Fibroblast of peridontal ligament (primary cell): ENCODE measurements at regions not wholly inside any gene's neighbourhood (a gene's known extent, or its start where the extent isn't known, plus 50 kb on each side); places are given as distances from the start of the nearest gene placed in this dataset.

Source experiments
- DNase-seq: peaks from one replicate; pipeline ENCODE4 v3.0.0-alpha.2; 2010; ENCODE audit errors: extremely low read depth

DNA sequence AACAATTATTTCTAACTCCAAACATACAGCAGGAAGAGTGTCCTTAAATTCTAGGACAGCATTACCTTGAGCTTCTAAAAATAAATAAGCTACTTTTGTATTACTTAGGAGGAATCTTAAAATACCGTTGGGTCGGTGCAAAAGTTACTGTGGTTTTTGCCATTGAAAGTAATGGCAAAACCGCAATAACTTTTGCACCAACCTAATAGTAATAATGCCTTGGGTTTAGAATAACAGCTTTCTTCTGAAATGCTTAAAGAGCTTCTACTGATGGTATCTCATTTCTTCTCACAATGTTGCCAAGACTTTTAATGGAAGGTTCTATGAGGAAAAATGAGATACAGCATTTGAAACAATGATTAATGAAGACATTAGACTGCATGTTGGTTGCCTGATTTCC lies 179.9 kb downstream of the SEC16B start:
- no peak for DNase-seq

DNA sequence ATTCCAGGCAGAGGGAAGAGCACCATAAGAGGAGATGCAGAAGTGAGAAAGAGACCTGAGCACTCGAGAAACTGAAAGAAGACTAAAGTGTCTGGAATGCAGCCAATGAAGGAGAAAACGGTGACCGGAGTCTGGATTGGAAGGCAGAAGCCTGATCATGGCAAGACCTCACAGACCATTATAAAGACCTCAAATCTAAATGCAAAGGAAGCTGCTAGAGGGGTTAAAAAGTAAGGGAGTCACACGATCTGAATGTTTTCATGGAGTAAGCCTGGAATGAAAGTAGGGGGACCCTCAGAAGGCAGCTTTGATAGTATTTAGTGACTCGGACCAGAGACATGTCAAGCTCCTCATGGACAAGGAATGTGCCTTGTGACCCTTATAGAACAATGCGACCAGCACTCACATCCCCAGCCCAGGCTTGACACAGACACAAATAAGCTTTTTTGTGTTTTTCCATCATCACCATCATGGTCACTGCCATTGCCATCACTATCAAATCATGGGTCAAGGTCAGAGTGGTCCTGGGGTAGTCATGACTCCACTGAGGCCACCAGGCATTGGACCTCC lies 183.6 kb downstream of the SEC16B start:
- no peak for DNase-seq

DNA sequence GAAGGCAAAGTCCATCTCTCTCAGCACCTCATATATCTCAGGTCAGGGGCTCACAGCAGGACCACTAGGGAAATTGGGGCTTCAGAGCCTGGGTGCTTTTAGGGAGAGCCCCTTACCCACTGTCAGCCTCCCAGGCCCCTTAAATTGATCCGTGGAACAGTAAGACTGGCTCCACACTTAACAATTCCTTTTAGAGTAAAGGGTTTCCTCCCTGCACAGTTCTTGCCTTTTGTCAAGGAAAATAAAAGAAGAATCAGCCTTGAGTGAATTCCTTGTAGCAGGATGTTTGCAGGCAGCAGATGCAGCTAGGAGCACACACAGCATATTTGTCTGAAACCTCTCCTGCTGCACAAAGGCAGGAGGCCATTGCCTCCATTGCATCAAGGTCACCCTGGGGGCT lies 184.9 kb downstream of the SEC16B start:
- DNase-seq: no peak

DNA sequence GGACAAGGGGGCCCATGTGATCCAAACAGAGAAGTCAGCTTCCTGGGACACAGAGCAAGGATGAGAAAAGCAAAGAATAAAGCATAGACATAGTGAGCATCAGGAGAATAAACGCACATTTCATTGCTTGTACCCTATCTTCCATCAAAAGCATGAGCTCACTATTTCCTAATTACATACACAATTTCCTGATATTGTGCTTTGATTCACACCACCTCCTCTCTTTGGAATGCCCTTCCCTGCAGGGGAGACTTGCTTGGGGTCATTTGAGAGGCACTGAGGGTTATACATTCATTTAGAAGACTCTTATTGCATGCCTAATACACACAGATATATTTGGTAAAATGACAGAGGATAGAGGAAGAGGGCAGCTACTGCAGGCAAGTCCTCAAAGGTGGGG lies 185.4 kb downstream of the SEC16B start:
- no peak for DNase-seq

DNA sequence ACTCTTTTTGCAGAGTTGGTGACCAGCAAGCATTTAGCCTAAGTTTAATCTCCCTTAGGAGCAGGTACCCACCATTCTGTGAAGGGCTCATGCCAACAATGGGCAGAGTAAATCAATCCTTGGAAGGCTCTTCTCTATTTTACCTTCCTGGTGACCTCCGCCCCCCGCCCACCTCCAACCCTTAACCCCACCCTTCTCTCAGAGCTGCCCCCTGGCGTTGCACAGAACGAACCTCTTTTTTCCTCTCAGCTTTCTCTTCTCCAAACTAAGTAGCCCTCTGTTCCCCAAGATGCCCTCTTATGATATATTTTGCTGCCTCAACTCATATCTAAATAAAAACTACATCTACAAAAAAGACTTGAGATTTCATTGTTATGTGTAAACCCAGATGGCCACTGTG lies 186.8 kb downstream of the SEC16B start:
- no peak for DNase-seq

DNA sequence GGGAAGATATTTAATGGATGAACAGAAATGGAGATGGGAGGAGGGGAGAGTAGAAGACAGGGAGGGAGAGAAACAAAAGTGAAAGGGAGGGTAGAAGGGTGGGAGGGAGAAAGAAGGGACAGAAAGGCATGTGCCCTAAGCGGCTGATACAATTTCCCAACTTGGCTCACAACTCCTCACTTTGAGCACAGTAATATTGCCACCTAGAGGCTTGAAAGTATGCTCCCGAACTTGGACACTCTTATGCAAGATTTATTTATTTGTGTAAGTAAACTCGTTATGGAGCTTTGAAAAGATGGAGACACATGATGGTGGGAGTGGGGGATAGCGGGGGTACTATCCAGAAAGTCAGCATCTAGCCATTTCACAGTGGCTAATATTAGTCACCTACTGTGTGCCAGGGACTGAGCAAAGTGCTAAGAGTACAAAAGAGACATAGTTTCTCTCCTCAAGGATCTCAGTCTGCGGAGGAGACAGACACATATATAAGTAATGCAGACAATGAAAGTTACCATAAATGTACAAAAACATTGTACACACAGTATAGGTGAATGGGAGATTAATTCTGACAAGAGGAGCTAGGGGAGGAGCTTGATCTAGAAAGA lies 189.7 kb downstream of the SEC16B start:
- peak; percentile 71 for DNase-seq

DNA sequence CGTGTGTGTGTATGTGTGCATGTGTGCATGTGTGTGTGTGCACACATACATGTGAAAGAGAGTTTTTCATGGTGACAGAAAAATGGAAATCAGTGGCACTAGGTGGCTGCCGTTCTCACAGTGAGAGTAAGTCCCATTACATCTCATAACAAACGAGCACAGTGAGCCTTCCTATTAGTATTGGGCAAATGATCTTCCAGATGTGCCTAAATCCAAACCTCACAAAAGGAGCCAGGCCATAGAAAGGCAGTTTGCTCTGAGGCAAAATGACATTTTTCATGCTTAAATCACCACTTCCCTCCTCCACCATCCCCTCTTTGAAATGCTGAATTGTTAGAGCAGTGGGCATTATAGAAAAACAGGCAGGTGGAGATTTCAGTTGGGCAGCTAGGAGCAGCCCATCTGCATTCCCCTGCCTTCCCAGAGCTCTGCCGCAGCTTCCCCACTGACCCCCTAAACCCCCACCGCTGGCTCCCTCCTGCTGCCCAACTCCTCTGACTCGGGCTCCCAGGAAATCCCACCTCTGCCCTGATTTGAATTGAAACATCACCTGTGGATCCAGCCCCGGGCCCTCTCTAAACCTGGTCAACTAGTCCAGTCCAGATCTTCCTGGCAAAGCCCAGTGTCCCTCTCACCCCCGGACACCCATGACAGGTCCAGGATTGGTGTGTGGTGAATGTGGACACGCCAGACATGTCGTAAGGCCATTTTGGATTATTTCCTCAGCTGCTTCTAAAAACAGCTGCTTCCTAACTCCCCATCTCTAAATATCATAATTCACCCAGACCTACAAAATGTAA lies 190.5 kb downstream of the SEC16B start:
- DNase-seq: no peak

DNA sequence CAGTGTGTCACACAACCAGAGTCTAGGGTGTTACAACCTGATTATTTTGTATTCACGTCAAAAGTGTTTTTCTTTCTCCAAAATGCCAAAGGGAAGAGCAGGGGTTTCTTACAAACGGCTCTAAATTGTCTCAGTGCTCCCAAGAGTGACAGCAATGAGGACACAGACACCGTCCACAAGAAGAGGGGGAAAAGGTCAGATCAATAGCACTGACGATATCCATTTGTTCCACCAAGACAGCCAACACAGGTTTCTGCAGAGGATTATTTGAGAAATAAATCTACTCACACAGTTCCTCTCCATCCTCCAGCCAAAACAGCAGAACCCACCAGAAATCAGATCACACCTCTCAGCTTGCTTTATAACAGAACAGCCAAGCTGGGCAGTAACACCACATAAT lies 193.9 kb downstream of the SEC16B start:
- no peak for DNase-seq

DNA sequence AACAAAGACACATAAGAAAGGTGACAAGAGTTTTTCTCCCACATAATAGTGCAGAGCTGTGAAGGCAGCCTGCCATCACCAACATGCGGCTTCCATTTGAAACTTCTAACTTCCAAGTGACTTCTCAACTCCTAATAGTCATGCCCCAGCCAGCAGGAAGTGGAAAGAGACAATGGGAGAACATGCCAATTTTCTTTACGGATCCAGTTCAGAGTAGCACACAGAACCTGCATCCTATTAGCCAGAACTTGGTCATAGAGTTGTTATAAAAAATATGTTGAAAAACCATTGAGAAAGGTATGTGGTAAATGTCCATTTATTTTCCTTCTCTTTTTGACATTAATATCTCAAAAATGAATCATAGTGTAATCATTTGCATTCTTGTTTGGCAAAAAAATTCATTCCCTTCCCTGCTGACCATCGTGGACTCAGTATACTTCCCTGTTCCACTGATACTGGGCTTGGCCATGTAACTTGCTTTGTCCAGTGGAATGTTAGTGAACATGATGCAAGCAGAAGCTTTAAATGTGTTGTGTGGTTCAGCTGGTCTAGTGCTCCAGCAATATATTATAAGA lies 197.4 kb downstream of the SEC16B start:
- no peak for DNase-seq

DNA sequence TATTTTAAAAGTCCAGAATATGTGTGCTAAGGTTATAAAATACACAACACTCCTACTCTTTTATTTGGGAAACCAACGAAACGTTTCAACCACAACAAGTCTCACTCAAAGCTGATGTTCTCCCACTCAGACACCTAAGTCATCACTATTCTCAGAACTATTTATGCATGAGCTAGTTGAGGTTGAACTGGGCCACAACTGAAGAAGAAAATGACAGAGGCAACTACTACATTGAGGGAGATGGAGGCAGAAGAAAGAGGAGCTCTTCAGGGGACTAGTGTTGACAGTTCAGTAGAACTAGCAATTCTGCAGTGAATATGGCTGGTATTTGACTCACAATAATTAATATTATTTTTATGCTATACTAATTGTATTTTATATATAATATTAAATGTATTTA lies 198.2 kb downstream of the SEC16B start:
- no peak for DNase-seq

DNA sequence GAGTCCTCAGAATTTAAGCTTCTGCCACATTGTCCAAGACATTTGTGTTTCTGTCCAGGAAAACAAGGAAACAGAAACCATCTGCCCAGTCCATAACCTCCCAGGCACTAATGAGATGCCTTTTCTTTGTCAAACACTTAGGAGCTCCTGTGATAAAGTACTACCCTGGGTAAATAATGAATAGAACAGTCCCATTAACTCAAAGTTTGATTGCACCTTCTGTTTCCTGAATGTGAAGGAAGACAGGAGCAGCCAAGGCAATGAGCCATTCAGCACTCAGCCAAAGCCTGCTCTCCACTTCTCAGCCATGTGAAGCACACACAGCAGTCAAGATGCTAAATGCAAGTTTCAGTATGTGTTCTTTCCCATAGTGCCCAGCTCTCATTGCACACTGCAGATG lies 199.8 kb downstream of the SEC16B start:
- no peak for DNase-seq

DNA sequence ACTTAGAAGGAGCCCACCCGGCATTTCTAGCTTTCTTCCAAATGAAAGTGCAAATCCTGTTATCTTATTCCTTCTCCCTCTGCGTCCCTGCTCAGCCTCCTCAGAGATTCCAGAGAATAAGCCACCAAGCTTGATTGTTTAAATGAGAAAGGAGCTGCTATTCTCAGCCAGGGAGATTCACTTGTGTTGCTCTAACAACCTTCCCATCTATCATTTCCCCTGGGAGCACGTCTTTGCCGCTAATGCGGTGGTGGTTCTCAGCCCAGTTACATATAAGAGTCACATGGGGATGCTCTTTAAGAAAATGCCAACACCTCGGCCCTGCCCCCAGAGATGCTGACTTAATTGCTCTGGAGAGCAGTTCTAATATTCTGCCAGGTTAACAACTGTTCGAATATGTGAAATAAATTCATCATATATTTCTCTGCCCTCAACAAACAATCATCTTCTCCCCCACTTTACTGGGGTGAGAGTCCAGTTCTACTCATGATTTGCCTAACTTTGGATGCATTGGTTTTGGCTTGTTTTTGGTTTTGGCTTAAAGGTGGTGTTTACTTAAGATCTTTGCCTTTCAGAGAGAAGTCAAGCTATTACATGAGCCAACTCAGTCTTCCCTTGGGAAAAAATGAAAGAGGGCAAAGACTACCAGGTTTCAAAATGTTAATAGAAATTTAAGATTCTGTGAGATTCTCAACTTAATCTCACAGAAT lies 213.9 kb downstream of the SEC16B start:
- DNase-seq: no peak

DNA sequence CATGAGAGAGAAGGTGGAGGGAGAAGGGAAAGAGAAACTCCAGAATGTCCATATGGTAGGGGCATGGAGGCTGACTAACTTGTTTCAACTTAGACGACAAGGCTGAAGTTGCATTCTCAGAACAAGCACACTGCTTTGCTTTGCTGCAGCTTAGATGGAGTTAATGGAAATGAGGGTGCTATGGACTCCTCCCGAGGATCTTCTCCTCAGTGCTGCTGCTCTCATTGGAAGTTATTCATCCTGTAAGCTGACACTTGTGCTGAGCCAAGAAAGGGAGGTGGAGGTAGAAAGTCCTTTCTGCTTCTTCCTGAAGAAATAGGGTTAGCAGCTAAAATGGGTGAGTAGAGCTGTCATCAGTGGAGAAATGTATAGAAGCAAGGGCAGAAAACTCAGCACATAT lies 215.3 kb downstream of the SEC16B start:
- no peak for DNase-seq

DNA sequence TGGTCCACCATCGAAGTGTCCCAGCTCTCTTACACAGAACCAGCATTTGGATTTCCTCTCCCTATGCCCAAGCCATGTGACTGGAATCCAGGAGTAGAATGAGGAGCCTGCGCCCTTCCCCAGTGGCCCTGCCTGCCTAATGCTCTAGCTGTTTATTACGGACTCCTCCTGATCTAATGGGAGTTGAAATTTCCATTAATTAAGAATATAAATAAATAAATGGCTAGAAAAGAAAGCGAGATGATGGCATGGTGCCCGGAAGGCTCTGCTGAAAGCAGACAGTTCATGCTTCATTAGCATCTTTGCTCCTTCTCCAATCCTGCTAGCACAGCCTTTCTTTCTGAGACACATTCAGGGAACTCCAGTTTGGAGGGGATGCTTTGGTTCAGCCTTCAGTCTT lies 216.2 kb downstream of the SEC16B start:
- no peak for DNase-seq

DNA sequence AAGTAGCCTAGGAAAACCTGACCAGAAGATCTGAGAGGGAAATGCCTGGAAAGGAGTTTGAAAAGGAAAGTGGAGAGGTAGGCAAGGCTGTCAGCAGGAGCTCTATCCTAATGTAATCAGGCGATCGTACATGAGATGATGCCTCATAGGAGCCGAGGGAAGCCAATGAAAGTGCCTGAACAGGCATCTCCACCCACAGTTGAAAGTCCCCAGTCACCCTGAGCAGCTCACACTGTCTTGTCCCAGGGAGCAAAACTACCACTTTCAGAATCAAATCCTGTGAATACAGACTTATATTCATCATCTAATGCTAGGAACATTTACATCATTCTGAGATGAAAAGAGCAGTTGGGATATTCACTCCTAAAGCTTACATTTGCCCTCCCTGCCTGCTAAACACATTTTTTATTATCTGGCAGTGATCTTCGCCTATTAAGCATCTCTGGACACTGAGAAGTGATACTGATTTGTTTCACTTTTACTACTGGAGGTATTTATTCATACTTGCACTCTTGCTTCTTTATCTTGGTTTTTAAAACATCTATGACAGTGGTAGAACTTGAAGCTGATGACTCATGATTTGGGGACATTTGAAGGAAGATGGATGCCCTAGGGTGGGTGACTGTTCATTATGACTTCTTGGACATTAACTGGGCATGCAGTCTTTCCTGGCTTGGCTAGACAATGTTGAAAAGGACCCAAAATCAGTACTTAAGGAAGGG lies 221.6 kb downstream of the SEC16B start:
- no peak for DNase-seq

DNA sequence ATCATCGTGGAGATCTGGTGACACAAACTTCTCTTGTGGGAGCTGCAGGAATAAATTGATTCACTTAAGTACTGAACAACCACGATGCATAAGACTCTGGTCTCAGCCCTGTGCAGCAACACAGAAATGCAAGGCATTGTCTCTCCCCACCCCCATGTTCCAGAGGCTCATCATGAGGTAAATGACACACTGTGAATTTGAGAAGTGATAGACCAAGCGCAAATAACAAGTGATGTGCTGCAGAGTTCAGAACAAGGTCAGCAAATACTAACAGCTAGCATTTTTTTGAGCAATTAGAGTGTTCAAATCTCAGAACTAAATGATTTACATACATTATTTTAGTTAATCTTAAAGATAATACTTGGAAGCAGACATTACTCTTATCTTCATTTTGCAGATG lies 223.7 kb downstream of the SEC16B start:
- no peak for DNase-seq

DNA sequence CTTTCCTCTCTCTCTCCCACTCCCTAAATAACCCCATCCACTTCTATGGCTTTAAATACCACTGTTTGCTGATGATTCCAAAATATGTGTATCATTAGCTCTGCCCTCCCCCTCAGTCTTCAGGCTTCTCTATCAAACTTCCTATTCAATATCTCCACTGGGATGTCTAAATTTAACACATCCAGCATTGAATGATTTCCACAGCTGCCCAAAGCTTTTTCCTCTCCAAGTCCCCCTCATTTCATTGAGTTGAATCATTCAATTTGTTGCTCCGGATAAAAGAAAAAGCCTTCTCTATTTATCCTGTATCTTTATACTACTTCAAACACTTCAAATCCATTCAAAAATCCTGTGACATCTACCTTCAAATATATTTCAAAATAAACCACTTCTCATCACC lies 225.0 kb downstream of the SEC16B start:
- DNase-seq: no peak

DNA sequence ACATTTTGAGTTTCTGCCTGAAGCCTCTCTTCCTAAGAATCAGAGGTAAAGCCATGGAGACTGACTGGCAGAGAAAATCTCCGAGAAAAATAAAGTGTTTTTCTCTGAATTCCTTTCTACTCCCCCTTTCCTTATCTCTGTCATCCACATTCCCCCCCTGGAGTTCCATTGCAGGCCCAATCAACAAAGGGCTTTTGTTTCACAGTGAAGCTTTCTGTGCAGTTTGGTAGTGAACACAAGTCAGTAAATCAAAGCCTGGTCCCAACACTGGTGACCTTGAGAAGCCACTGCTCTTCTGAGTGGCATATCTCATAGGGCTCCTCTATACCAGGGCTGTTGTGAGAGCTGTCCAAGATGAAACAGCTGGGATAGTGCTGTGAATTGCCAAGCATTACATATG lies 228.4 kb downstream of the SEC16B start:
- no peak for DNase-seq

DNA sequence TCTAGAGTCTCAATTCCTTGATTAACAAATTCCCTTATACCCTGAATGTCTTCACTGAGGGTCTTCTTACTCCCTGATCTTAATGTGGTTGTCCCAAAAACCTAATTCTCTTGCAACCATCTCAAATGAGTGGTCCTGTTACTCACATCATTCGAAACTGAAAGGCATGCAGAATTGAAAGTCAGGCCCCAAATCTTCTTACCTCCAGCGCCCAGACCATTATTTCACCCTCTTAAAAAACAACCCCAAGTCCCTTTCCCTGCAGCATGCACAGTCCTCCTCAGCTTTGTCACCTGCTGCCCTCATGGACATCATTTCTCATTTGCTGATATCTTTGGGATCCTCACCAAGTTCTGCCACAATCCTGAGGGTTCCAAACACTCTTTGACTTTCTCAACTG lies 230.1 kb downstream of the SEC16B start:
- DNase-seq: no peak

DNA sequence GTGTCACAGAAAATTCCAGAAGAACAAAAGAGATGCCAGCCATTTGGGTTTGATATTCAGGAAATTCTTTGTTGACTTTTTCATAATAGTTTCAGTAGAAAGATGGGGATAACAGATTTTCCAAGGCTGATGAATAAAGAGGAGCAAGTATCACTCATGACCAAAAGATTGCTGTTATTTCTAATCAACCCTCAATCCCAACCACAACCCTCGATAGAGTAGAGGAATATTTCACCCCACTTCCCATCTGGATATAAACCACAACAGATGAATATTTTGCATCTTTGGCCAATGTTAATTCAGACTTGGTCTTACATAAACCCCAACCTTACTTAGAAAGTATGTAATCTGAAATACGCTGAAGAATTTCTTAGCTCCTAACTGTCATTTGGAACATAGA lies 232.4 kb downstream of the SEC16B start:
- DNase-seq: no peak

DNA sequence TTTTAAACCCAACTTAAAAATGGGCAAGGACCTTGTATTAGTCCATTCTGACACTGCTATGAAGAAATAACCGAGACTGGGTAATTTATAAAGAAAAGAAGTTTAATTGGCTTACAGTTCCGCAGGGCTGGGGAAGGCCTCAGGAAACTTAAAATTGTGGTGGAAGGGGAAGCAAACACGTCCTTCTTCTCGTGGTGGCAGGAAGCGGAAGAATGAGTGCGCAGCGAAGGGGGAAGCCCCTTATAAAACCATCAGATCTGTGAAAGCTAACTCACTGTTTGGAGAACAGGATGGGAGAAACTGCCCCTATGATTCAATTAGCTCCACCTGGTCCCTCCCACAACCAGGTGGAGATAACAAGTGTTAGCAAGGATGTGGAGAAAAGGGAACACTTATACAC lies 237.7 kb downstream of the SEC16B start:
- no peak for DNase-seq

DNA sequence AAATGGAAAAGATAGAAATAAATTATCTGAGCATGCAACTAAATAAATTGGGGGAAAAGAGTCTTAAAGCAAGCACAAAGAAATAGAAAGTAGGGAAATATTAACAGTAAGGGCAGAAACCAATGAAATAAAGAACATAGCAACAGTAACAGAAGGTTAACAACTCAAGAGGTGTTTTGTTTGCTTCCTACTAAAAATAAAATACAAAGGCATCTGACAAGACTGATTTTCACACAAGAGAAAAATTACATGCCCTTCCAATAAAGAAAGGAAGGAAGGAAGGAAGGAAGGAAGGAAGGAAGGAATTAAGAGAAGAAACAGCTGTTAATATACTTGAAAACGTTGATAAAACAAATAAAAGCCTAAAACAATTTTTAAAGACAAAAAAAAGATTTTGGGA lies 240.2 kb downstream of the SEC16B start:
- DNase-seq: no peak
